HG03175 (cell line): ENCODE measurements at regions not wholly inside any gene's neighbourhood (a gene's known extent, or its start where the extent isn't known, plus 50 kb on each side); places are given as distances from the start of the nearest gene placed in this dataset.
"Not testable (repeated sequence)": the region's sequence is repeated elsewhere in the genome, so short reads cannot be mapped to it uniquely, and the experiment has no call there.

Experiments
- ATAC-seq: cut with Tn5 transposase; IDR thresholded peaks from one replicate; pipeline ENCODE4 v1.9.1; 2021; ENCODE audit warnings: mild to moderate bottlenecking, moderate library complexity; ENCODE audit not compliant: unreplicated experiment

DNA sequence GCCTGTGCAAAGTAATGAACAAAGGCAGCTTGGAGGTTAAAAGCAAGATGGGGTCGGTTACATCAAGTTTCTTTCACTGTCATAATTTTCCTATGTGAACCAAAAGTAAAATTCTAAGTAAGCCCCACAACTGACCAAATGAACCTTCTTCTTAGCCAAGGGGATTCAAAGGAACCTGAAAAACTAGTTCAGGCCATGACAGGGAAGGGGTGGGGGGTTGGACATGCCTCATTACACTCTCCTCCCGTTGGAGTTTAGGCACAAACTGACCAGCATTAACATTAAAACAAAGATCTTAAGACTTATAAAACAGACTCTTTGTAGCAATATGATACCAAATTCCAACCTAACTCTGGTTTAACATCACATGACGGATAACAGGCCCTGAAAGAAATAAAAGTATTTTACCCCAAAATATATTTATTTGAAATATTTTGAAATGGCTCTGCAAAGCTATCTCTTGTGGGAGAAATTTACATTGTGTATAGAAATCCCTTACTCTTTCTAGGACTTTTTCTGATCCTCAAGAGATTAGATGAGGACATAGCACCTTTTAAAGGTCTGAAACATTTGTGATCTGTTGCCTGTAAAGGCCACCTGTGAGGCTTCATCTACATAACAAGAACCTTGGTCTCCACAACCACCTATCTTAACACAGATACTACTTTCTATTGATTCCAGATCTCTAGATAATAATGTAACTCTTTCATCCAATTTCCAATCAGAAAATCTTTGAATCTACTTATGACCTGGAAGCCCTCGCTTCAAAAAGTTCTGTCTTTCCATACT, 1829.0 kb upstream of the MIR17HG start:
- ATAC-seq, result no peak

DNA sequence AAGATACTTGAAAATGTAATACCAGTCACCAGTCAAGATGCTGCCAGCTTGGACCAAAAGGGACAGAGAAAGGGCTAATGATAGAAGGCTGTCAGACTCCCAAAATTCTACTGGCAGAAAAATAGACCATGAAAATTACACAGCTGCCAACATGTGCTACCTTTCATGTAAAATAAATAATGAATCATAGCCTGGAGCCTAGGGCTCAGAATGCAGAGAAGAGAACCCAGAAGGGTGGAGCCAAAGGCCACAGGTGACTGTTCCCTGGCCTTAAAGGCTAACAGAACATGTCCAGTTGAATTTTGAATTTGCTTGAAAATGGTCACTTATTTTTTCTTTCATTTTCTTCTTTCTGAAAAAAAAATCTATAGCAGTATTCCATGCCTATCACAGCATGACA, 1827.0 kb upstream of the MIR17HG start:
- no peak for ATAC-seq

DNA sequence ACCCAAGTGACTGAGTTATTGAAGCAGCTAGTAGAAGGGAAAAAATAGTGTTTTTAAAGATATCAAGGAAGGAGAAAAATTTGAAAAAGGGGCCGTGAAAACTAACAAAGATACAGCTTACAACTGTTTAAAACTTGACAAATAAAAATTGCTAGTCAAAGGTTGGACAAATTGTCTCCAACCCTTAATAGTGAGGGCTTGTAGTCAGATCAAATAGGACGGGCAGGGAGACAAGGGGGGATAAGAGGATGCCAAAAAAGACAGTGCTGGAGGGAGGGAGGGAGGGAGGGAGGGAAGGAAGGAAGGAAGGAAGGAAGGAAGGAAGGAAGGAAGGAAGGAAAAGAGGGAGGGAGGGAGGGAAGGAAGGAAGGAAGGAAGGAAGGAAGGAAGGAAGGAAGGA, 1825.8 kb upstream of the MIR17HG start:
- ATAC-seq, result not testable (repeated sequence)

DNA sequence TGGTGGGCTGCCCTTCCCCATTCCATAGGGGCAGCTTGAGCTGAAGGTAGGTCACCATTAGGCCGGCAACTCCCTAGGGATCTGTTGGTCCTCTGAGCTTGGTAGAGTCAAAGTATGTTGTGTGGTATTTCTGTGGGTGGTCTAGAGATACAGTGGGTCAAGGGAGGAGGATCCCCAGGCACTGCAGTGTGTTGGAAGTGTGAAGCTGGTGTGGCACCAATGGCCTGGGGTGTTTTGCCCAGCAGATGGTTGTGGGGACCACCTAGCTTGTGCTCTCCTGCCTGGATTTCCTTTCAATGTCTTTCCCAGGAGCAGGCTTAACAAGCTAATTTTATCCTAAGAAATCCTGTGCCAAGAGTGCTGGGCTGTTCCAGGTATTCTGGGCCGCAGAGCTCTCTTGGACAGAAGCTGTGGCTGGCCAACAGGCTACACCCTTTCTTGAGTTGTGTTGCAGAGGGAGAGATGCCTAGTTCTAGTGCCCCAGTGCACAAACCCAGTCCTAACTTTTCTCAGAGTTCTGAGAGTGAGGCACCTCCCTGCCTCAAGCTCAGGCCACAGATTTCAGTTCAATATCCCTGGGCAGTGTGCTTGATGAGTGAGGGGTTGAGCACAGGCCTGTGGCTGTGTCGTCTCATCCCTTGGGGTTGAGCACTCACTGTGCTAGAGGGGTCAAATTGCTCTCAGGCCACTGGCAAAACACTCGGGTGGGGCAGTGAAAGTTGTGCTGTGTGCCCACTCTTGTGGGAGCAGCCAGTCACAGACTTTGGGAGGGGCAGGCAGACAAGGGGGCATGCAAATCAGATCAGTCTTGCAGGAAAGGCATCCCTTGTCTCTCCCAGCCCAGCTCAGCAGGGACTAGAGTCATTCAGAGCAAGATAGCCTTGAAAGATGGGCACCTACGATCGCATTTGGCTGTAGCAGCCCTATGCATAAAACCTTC, 1806.1 kb upstream of the MIR17HG start:
- ATAC-seq, result no peak

DNA sequence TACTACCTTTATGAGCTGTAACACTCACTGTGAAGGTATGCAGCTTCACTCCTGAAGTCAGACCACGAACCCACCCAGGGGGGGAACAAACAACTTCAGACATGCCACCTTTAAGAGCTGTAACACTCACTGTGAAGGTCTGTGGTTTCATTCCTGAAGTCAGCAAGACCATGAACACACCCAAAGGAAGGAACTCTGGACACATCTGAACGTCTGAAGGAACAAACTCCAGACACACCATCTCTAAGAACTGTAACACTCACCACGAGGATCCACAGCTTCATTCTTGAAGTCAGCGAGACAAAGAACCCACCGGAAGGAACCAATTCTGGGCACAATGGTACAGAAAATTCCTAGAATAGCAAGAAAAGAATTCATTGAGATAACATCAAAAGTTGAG, 1796.5 kb upstream of the MIR17HG start:
- ATAC-seq, result no peak

DNA sequence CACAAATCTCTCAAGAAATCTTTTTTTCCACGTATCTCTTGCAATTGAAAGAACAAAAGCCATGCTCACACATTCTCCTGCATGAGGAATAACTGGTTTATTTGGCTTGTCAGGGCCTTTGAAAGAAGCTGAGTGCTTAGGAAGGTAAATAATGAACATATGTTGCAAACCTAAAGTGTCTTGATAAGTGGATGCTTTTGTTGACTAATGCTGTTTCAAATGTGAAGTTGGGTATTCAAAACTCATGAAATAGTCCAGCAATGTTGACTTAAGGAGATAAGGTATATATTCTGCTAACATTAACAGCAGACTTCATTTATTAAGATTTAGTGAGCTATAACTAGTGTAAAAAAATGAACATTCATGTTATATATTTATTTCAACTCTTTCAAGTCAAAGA, 1792.7 kb upstream of the MIR17HG start:
- no peak for ATAC-seq

DNA sequence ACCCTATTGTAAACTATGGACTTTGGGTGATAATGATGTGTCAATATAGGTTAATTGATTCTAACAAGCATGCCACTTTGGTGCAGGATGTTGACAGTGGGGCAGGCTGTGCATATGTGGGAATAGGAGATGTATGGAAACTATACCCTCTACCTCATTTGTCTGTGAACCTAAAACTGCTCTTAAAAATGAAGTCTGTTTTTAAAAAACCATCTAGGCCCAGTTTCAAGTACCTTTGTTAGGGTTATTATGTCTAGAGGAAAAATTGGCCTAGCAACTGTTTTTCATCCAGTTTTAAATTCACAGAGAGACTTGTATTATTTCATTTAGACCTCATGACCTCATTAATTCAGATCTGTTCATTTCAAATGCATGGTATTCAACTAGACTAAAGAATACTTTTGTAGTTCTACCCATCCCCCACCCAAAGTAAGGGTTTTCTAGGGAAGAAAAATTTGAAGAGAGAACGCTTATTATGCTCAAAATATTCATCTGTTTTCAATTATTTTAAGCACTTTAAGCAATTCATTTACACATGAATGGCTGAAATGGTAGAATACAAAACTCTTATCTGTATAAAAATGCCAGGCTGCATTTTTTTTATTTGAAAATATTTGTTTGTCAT, 1781.9 kb upstream of the MIR17HG start:
- no peak for ATAC-seq

DNA sequence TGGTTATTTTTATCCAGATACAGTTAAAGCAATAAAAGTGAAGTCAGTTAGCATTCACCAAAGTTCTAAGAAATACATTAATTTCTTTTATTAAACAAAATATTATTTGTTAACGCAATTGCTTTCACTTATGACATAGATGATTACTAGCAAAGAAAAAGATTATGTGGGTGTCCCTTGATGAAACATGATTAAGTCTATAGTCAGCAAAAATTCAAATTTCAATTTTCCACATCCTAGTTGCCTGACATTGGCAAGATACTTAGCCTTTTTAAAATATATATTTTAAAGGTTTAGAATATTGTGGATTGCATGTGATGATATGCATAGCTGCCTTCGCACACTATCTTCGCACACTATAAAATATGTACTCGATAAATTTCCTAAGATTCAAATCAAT, 1780.5 kb upstream of the MIR17HG start:
- ATAC-seq, result no peak

DNA sequence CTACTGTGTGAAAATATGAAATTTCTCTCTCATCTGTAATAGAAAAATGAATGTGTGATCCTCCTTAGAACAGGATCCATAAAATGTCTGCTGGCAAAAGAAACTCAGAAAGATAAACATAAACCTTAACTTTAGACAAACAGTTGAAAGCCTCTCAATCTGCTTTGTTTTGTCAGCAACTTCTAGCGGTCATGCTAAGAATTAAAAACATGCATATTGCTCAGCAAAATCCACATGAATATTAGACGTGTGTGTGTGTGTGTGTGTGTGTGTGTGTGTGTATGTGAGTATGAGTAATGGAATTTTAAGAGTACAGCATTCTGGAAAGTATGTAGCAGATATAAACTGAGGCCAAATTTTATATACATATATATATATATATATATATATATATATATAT, 1779.2 kb upstream of the MIR17HG start:
- ATAC-seq, result no peak

DNA sequence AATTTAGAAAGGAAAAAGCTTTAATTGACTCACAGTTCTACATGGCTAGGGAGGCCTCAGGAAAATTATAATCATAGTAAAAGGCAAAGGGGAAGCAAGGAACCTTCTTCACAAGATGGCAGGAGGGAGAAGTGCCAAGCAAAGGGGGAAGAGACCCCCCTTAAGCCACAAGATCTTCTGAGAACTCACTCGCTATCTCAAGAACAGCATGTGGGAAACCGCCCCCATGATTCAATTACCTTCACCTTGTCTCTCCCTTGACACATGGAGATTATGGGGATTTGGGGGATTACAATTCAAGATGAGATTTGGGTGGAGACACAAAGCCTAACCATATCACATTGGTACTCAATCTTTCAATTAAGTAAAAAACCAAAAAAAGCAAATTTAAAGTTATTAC, 1778.7 kb upstream of the MIR17HG start:
- ATAC-seq, result no peak

DNA sequence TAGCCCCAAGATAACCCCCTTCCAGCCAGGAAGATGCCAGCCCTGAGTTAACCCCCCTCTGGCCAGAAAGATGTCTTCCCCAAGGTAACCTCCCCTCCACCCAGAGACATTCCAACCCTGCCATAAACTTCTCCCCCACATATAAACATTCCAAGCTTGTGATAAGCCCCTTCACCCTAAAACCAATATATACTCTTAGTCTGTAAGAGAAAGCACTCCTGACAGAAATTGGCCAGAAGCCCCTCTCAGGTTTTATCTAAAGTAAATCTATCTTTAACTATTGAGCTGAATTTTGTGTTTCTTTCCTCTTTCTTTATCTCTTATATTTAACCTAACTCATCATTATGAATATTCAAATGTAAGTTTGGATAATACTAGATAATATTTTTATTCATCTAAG, 1775.8 kb upstream of the MIR17HG start:
- no peak for ATAC-seq

DNA sequence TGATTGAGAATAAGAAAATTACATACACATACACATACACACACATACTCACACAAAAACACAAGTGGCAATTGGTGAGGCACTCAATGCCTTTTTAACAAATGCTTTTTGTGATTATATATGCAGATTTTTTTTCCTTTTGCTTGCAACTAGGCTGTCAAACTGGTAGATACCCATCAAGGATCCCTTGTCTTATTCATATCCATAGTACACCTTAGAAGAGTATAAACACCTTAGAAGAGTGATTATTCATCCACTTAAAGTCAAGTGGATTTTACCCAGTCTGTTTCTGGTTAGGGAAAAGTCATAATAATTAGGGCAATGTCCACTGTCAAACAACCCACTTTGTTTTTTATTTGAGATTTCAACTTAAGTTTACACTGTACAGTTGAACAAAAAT, 1773.4 kb upstream of the MIR17HG start:
- ATAC-seq, result no peak

DNA sequence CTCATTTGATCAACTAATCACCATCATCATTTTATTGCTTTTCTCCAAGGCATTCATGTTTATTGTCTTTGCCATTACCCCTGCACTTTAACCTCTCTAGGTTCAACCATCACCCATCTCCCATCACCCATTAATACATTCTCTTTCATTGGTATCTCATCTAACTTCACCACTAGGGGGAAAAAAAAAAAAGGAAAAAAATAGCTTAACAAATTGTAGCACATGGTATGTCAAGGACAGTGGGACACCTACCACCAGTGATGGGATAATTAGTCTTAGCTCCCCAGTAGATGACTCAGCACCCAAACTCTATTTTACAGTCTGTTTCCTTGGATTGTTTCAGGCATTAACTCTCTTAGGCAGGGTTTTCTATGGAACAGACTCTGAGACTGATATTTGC, 1770.2 kb upstream of the MIR17HG start:
- ATAC-seq, result no peak

DNA sequence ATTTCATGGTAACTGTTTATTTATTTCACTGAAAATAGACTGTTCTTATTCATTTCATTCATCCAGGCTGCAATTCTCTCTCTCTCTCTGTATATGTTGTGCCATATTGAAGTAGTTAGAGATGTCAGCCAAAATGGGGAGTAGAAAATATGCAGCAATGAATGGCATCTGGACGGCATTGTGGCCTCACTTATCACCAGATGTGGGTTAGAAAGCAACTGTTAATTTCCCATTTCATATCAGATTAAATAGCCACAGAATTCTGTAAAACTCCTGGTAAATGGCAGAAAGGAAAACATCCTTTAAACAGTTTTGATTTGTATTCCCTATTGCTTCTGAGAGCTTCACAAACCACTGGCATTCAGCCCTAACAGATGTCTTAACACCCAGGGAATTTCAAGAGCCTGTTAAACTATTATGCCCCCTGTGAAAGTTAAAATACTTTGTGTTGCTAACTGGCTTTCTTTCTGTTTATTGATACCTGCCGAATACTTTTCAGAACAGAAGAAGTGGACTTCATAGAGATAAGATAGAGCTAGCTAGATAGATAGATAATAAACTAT, 1763.3 kb upstream of the MIR17HG start:
- ATAC-seq, result no peak

DNA sequence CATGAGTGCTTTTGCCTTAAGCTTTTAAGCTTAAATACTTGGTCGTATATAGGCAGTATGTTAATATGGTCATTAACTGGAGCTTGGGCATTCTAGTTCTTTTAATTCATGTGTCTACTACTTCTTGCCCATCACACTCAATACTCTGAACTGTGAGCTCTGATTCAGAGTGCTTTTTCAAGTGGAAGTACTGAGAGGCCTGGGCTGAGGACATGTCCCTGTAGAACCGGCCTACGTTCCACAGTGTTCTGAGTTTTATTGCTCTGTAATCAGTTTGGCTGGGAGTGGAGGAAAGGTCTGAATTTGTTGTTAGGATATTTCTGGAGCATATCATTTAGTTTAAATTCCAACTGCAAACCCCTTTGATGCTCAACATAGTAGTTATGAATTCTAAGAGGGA, 1744.8 kb upstream of the MIR17HG start:
- ATAC-seq, result no peak

DNA sequence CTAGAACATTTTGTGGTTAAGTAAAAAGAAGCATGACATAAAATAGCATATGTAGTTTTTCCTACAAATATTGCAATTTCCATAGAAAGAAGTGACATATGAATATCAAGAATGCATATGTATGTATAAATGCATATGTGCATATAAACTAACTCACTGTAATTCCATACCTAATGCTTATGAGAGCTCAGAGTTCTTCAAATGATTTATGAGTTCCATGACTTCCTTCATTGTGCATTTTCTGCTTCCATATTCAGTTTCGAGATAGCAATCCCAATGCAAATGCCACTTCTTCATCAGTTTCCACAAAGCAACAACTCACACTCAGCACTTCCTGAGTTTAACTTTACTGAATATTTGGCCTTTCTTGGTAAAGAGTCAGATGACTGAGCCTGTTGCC, 1744.3 kb upstream of the MIR17HG start:
- no peak for ATAC-seq

DNA sequence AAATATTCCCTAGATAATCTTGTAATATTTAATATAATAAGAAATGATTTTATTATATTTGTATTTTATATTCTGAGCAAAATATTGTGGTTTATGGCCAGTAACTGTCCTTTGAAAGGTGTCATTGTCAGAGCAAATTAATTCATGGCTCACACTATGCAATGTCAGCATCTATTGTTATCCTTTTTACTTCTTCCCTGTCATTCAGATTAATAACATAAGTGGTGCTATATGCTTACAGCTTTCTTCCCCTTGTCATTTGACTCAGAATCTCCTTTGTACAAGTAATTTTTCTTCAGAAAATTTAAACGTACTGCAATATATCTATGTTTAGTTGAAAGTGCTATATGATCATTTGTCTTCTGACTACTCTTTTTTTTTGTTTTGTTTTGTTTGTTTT, 1738.2 kb upstream of the MIR17HG start:
- ATAC-seq, result no peak

DNA sequence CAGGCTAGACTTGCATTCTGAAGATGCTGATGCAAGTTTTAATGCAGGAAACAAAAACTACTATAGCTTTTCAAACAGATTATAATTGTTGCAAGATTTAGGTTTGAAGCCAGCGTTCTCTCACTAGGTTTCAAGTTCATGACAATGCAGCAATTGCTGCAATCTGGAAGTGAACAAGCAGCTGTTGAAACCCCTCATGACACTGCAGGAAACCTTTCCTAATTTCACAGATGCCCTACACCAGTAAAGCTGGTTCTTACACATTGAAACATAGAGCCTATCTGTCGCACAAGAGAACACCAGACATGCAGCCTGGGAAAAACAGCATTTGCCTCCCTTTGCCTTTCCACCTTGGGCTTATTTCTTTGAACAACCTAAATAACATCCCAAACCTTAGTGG, 1737.2 kb upstream of the MIR17HG start:
- ATAC-seq, result no peak

DNA sequence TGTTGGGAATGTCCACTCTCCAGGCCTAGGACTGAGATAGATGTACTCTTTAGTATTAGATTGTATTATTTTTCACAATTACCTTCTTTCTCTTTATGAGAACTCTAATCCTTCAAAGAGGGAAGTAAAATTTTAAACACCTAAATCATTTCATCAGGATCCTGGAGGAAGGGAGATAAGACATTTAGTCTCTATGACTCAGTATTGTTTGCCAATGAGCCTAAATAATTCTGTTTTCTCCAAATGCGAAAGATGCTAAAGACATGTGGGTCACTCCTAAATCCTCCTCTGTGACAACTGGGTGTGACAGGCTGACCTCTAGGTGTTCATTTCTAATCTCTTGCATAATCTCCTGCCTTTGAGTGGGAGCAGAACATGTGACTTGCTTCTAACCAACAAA, 1736.6 kb upstream of the MIR17HG start:
- ATAC-seq, result no peak

DNA sequence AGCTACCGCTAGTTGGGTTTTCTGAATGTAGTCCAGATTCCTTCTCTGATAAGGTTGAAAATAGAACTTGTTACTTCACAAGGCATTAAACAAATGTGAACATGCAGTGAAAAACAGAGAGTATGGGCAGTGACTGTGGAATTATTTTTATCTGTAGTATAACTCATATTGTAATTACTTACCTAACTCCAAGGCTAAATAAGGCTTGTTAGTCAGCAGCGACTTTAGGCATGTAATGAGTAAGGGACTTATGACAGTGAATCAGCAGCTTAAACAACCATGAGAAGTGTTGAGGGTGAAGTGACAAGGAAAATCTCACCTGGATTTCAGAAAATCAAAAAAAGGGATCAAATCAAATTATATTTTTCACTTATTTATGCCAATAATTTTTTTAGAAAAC, 1719.5 kb upstream of the MIR17HG start:
- ATAC-seq, result no peak

DNA sequence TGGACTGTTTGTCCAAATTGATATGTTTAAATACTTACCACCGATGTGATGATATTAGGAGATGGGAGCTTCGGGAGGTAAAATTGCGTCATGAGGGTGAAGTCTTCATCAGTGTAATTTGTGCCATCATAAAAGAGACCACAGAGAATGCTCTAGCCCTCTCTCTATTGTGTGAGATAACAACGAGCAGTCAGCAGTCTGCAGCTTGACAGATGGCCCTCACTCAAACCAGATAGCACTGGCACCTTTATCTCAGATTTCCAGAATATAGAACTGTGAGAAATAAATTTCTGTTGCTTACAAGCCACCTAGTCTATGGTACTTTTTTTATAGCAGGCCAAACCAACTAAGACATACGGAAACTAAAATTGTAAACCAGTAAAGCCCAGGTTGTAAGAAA, 1718.9 kb upstream of the MIR17HG start:
- ATAC-seq, result no peak
